Neural cell (in vitro differentiated cells): ENCODE measurements at regions not wholly inside any gene's neighbourhood (a gene's known extent, or its start where the extent isn't known, plus 50 kb on each side); places are given as distances from the start of the nearest gene placed in this dataset.

Experiments used
- CTCF ChIP-seq: fragments of 450-650 bp; IDR thresholded peaks from 2 replicates; pipeline ENCODE4 v1.5.1; 2014; ENCODE audit warnings: antibody characterized with exemption, mild to moderate bottlenecking, moderate library complexity; ENCODE audit not compliant: poor library complexity, severe bottlenecking
- EZH2 ChIP-seq: fragments of 200-600, 300-800 bp; shearing (Covaris generic), sonication (generic); IDR thresholded peaks from 2 replicates; pipeline ENCODE4 v1.6.1; 2014; ENCODE audit warnings: antibody characterized with exemption, low read length, borderline replicate concordance, mild to moderate bottlenecking; ENCODE audit not compliant: insufficient read depth, poor library complexity, severe bottlenecking
- TAF1 ChIP-seq: IDR thresholded peaks from 2 replicates; pipeline ENCODE4 v1.6.1; 2012; ENCODE audit warnings: low read depth

GRCh38 chr13:31890946-31891345, 140.6 kb upstream of the FRY start:
- TF ChIP-seq EZH2 (no peak), CTCF (no peak), TAF1 (no peak)
